Natural killer cell treated with Interleukin-12 subunit alpha and Interleukin-12 subunit beta and Interleukin-15 and Interleukin-18, amount 100 ng/mL, for 72 hours (primary cell): ENCODE measurements at regions not wholly inside any gene's neighbourhood (a gene's known extent, or its start where the extent isn't known, plus 50 kb on each side); places are given as distances from the start of the nearest gene placed in this dataset.
"Not testable (repeated sequence)": the region's sequence is repeated elsewhere in the genome, so short reads cannot be mapped to it uniquely, and the experiment has no call there.

Source experiments
- ATAC-seq, 2 donors: fragments of 150-1000 bp; cut with Tn5 transposase in 1 of 2; sonication (Bioruptor Pico), chemical (Tn5 transposase) in 1 of 2; 2 replicates each; pipeline ENCODE4 v1.10.0; 2021
- DNase-seq: peaks from one replicate; pipeline ENCODE4 v3.0.0; 2022; ENCODE audit warnings: low spot score
- H3K27ac Mint-ChIP-seq, 2 donors: 1 replicate in 1 of 2; 2 replicates in 1 of 2; pipeline ENCODE4 v1.8.0; 2022; ENCODE audit warnings: mixed read lengths in 2 of 2, mild to moderate bottlenecking in 1 of 2, moderate library complexity in 1 of 2
- H3K27me3 Mint-ChIP-seq, 2 donors: 1 replicate in 1 of 2; 2 replicates in 1 of 2; pipeline ENCODE4 v1.8.0; 2022; ENCODE audit warnings: mixed read lengths in 2 of 2
- H3K36me3 Mint-ChIP-seq: one replicate; pipeline ENCODE4 v1.8.0; 2022; ENCODE audit warnings: mixed read lengths
- H3K4me1 Mint-ChIP-seq, 2 donors: 1 replicate in 1 of 2; 2 replicates in 1 of 2; pipeline ENCODE4 v1.8.0; 2022; ENCODE audit warnings: low read depth in 2 of 2, mixed read lengths in 2 of 2, mild to moderate bottlenecking in 1 of 2
- H3K4me3 Mint-ChIP-seq: one replicate; pipeline ENCODE4 v1.8.0; 2022; ENCODE audit warnings: mixed read lengths
- H3K9me3 Mint-ChIP-seq: 2 replicates; pipeline ENCODE4 v1.8.0; 2022; ENCODE audit warnings: mixed read lengths

DNA sequence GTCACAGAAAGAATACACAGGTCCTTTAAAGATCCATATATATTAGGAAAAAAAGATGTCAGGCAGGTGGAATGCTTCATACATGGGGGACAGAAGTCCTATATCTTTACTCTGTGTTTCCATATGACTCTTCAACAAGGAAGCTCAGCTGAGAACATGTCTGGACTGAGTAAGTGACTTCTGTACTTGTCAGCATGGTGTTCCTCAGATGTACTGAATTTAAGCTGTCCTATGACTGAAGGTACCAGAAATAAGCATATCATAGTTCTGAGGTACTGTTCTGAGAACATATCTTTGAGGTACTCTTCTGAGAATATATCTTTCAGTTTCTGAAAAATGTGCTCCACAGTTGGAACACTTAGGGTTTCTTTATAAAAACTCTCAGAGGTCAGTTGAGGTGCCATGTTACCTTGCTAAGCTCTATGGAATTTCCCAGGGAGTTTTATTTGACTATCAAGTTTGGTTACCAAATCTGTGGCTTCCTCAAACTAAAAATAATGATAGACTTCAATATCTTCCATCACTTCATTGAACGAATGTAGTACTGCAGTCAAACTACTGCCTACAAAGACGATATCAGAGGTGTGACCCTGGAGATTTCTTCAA lies 597.2 kb upstream of the GNPDA2 start:
- Mint-ChIP-seq H3K9me3 (peaks cover 20% of the 10 kb centered on the region), H3K36me3 (no peaks in the 10 kb centered on the region), H3K4me3 (no peak overlapping the region), H3K4me1 (no peaks in the 10 kb centered on the region), H3K27me3 (no peaks in the 10 kb centered on the region), H3K27ac (no peak overlapping the region)
- ATAC-seq (no peak), DNase-seq (no peak)

- ATAC-seq (no peak), DNase-seq (no peak)
- peaks cover 27% of the 10 kb centered on the region for H3K9me3 Mint-ChIP-seq
- no peaks in the 10 kb centered on the region for H3K27me3 Mint-ChIP-seq
- H3K4me1 Mint-ChIP-seq, result no peaks in the 10 kb centered on the region
- no peak overlapping the region for H3K4me3 Mint-ChIP-seq
- H3K36me3 Mint-ChIP-seq, result no peaks in the 10 kb centered on the region
- no peak overlapping the region for H3K27ac Mint-ChIP-seq
Measured at GRCh38 chr4:45317739-45318138, 591.4 kb upstream of the GNPDA2 start.

GRCh38 chr4:45317276-45317675 lies 590.9 kb upstream of the GNPDA2 start:
- Mint-ChIP-seq H3K4me3 (no peak overlapping the region), H3K27ac (no peak overlapping the region), H3K9me3 (peaks cover 29% of the 10 kb centered on the region), H3K27me3 (no peaks in the 10 kb centered on the region), H3K4me1 (no peaks in the 10 kb centered on the region), H3K36me3 (no peaks in the 10 kb centered on the region)
- no peak for ATAC-seq
- DNase-seq, result no peak

- DNase-seq (no peak), ATAC-seq (no peak)
- no peaks in the 10 kb centered on the region for H3K27me3 Mint-ChIP-seq
- no peaks in the 10 kb centered on the region for H3K36me3 Mint-ChIP-seq
- no peak overlapping the region for H3K27ac Mint-ChIP-seq
- no peak overlapping the region for H3K4me3 Mint-ChIP-seq
- peaks cover 32% of the 10 kb centered on the region for H3K9me3 Mint-ChIP-seq
- H3K4me1 Mint-ChIP-seq, result no peaks in the 10 kb centered on the region
Measured at GRCh38 chr4:45316257-45316656, 589.9 kb upstream of the GNPDA2 start.

DNA sequence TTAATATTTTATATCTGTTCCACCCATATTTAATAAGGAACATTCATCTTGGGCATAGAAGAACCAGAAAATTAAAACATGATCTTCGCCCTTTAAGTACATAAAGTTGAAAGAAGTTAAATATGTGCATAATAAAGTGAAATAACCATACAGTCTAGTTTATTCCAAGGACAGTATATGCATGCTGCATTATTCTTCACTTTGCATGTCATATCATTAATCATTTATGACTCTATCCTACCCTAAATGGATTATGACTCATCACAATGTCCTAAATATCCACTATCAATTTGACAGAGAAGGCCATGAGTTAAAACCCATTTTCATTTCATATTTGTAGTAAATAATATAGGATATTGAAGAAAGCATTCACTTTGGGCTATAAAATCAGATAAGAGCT lies 576.5 kb upstream of the GNPDA2 start:
- no peak for DNase-seq
- Mint-ChIP-seq H3K36me3 (no peaks in the 10 kb centered on the region), H3K27ac (no peak overlapping the region), H3K27me3 (no peaks in the 10 kb centered on the region), H3K4me3 (no peak overlapping the region), H3K4me1 (no peaks in the 10 kb centered on the region), H3K9me3 (peaks cover 3% of the 10 kb centered on the region)
- ATAC-seq, result no peak

- Mint-ChIP-seq H3K27me3 (no peaks in the 10 kb centered on the region), H3K27ac (no peak overlapping the region)
- no peak for DNase-seq
Measured at GRCh38 chr4:45294464-45294863, 568.1 kb upstream of the GNPDA2 start.

GRCh38 chr4:45293335-45293734 lies 567.0 kb upstream of the GNPDA2 start:
- H3K27ac Mint-ChIP-seq, result no peak overlapping the region
- DNase-seq, result no peak
- ATAC-seq, result no peak
- no peaks in the 10 kb centered on the region for H3K27me3 Mint-ChIP-seq
- peaks cover 8% of the 10 kb centered on the region for H3K36me3 Mint-ChIP-seq
- H3K4me3 Mint-ChIP-seq, result no peak overlapping the region
- peaks cover 28% of the 10 kb centered on the region for H3K9me3 Mint-ChIP-seq
- peaks cover 0 to 3% of the 10 kb centered on the region in 2 donors for H3K4me1 Mint-ChIP-seq

More at GRCh38 chr4:45294464-45294863, 568.1 kb upstream of the GNPDA2 start:
- ATAC-seq, result no peak
- peaks cover 28% of the 10 kb centered on the region for H3K9me3 Mint-ChIP-seq
- no peak overlapping the region for H3K4me3 Mint-ChIP-seq
- H3K36me3 Mint-ChIP-seq, result peaks cover 8% of the 10 kb centered on the region
- peaks cover 0 to 3% of the 10 kb centered on the region in 2 donors for H3K4me1 Mint-ChIP-seq

DNA sequence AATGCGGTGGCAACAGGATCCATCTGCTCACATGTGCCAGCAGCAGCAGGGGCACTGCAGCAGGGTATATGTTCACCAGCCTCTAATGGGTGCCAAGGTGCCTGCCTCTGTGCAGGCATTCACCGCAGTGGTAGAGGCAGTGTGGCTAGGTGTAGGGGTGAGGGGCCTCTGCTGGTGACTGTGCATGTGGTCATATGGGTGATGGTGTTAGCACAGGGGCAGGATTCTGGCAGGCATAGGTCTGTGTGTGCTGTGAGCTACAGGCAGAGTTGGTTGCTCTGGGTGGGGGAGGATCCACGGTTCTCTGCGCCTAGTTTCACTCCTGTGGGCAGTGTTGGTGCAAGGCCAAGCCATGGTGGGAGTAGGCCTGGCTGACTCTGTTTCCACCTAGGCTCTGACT lies 566.5 kb upstream of the GNPDA2 start:
- Mint-ChIP-seq H3K27ac (no peak overlapping the region), H3K27me3 (no peaks in the 10 kb centered on the region), H3K9me3 (peaks cover 28% of the 10 kb centered on the region), H3K4me1 (peaks cover 0 to 3% of the 10 kb centered on the region in 2 donors), H3K36me3 (peaks cover 8% of the 10 kb centered on the region), H3K4me3 (no peak overlapping the region)
- ATAC-seq, result peak in 1 of 2 donors; percentile 13
- no peak for DNase-seq

DNA sequence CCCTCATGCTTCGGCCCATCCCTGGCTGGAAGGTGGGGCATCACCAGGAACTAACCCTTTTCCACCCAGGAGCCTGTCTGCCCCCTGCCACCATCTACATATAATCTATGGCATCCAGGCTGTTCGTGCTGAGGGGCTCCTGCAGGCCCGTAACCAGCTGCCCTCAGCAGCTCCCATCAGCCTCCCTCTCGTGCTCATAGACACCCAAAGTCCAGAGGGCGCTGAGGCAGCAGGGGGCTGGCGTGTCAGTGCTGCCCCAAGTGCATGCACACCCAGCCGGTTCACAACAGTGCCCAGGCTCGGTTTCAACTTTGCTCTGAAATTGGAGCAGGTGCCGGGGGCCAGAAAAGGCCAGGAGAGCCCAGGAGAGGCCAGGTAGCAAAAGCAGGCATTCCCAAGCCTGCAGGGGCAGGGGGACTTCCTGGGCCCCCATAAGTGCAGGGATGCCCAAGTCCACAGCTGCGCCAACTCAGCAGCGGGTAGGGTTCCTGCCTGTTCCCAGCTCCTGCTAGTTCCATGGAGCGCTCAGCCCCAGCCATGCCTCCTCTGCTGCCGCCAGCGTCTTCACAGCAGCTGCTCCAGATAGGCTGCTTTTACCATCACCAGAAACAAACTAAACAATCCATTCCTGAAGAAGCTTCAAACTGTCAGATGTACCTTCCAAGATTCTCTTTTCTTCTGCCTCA lies 558.2 kb upstream of the GNPDA2 start:
- Mint-ChIP-seq H3K36me3 (no peaks in the 10 kb centered on the region), H3K27ac (no peak overlapping the region), H3K9me3 (peaks cover 11% of the 10 kb centered on the region), H3K4me3 (no peak overlapping the region), H3K27me3 (no peaks in the 10 kb centered on the region), H3K4me1 (no peaks in the 10 kb centered on the region)
- DNase-seq (no peak), ATAC-seq (no peak)

DNA sequence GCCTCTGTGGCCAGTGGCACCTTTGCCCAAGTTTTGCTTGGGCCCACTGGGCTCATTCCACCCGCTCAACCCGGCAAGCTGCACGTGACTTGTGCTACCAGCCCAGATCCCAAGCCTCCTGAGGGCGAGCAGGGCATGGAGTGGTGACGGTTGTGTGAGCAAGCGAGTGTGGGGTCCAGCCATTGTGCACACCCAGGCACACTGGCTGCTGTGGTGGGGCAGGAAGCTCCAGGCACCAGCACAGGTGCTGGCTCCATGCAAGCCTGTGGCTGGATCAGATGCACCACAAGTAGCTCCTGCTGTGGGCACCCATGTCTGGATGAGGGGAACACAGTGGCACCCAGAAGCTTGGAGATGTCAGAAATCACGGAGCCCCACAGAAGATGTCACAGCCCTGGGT lies 557.0 kb upstream of the GNPDA2 start:
- Mint-ChIP-seq H3K9me3 (peaks cover 17% of the 10 kb centered on the region), H3K36me3 (no peaks in the 10 kb centered on the region)
- no peak for DNase-seq

GRCh38 chr4:45280121-45280520 lies 553.8 kb upstream of the GNPDA2 start:
- no peak for DNase-seq
- no peaks in the 10 kb centered on the region for H3K4me1 Mint-ChIP-seq

More for the DNA sequence above, 557.0 kb upstream of the GNPDA2 start:
- Mint-ChIP-seq H3K4me3 (no peak overlapping the region), H3K27ac (no peak overlapping the region), H3K27me3 (no peaks in the 10 kb centered on the region), H3K4me1 (no peaks in the 10 kb centered on the region)
- ATAC-seq, result no peak

DNA sequence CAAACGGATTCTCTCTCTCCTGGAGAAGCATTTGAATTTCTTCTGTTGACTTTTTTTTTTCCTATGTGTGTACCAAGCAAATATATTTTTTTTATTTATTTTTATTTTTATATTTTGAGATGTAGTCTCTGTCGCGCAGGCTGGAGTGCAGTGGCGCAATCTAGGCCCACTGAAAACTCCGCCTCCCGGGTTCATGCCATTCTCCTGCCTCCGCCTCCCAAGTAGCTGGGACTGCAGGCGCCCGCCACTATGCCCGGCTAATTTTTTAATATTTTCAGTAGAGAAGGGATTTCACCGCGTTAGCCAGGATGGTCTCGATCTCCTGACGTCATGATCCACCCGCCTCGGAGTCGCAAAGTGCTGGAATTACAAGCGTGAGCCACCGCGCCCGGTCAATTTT lies 549.5 kb upstream of the GNPDA2 start:
- Mint-ChIP-seq H3K27me3 (no peaks in the 10 kb centered on the region), H3K4me1 (no peaks in the 10 kb centered on the region), H3K4me3 (no peak overlapping the region), H3K36me3 (peaks cover 11% of the 10 kb centered on the region), H3K27ac (no peak overlapping the region), H3K9me3 (peaks cover 16% of the 10 kb centered on the region)
- DNase-seq (no peak), ATAC-seq (no peak)

More at GRCh38 chr4:45280121-45280520, 553.8 kb upstream of the GNPDA2 start:
- Mint-ChIP-seq H3K36me3 (no peaks in the 10 kb centered on the region), H3K27ac (no peak overlapping the region), H3K4me3 (no peak overlapping the region), H3K27me3 (no peaks in the 10 kb centered on the region), H3K9me3 (peaks cover 14% of the 10 kb centered on the region)
- no peak for ATAC-seq

GRCh38 chr4:45248106-45248505 lies 521.8 kb upstream of the GNPDA2 start:
- H3K27ac Mint-ChIP-seq, H3K4me1 Mint-ChIP-seq, ATAC-seq, H3K4me3 Mint-ChIP-seq, DNase-seq, H3K27me3 Mint-ChIP-seq, H3K36me3 Mint-ChIP-seq: not testable (repeated sequence)
- H3K9me3 Mint-ChIP-seq, result peaks cover 16% of the 10 kb centered on the region

GRCh38 chr4:45241976-45242375 lies 515.6 kb upstream of the GNPDA2 start:
- DNase-seq (no peak), ATAC-seq (no peak)
- peaks cover 9% of the 10 kb centered on the region for H3K9me3 Mint-ChIP-seq
- no peak overlapping the region for H3K27ac Mint-ChIP-seq
- no peaks in the 10 kb centered on the region for H3K36me3 Mint-ChIP-seq
- H3K4me3 Mint-ChIP-seq, result no peak overlapping the region
- no peaks in the 10 kb centered on the region for H3K27me3 Mint-ChIP-seq
- H3K4me1 Mint-ChIP-seq, result no peaks in the 10 kb centered on the region

GRCh38 chr4:45229206-45229605 lies 502.9 kb upstream of the GNPDA2 start:
- Mint-ChIP-seq H3K9me3 (peaks cover 14% of the 10 kb centered on the region), H3K4me3 (no peak overlapping the region), H3K36me3 (peaks cover 4% of the 10 kb centered on the region), H3K27ac (no peak overlapping the region), H3K27me3 (no peaks in the 10 kb centered on the region), H3K4me1 (no peaks in the 10 kb centered on the region)
- no peak for ATAC-seq
- DNase-seq, result no peak
